Urinary bladder (tissue), 3 donors: ENCODE measurements at regions not wholly inside any gene's neighbourhood (a gene's known extent, or its start where the extent isn't known, plus 50 kb on each side); places are given as distances from the start of the nearest gene placed in this dataset.

Experiments
- DNase-seq: peaks from one replicate; pipeline ENCODE4 v3.0.0-alpha.2; 2015; ENCODE audit errors: extremely low spot score
- H3K27ac ChIP-seq: one replicate; pipeline ENCODE4 v1.5.1; 2013; ENCODE audit warnings: low read depth, mild to moderate bottlenecking, moderate library complexity
- H3K36me3 ChIP-seq: one replicate; pipeline ENCODE4 v1.6.1; 2013; ENCODE audit warnings: mild to moderate bottlenecking, moderate library complexity; ENCODE audit not compliant: insufficient read depth
- H3K4me1 ChIP-seq: one replicate; pipeline ENCODE4 v1.6.1; 2013; ENCODE audit warnings: mild to moderate bottlenecking, moderate library complexity; ENCODE audit not compliant: insufficient read depth
- H3K4me3 ChIP-seq: one replicate; pipeline ENCODE4 v1.5.1; 2013; ENCODE audit warnings: low read depth, low read length
- WGBS: extraction: QIAGEN DNeasy Blood & Tissue Kit; methylation state at CpG from one replicate; pipeline ENCODE4 v1.1.7; 2013; 5-methylcytosine and 5-hydroxymethylcytosine counted together
- donor health status: healthy with polysubstance abuse.
- donor health status: healthy.

- Histone ChIP-seq H3K4me3 (no peak overlapping the region), H3K27ac (no peak overlapping the region), H3K36me3 (no peaks in the 10 kb centered on the region), H3K4me1 (no peaks in the 10 kb centered on the region)
- 37% methylated on average over 1 of the region's 1 CpG for WGBS
- no peak for DNase-seq
Observed at GRCh38 chr2:16209799-16210198, 269.4 kb downstream of the MYCN start.

- Histone ChIP-seq H3K4me1 (no peaks in the 10 kb centered on the region), H3K27ac (no peak overlapping the region), H3K36me3 (no peaks in the 10 kb centered on the region), H3K4me3 (no peak overlapping the region)
- DNase-seq: no peak
- 78% methylated on average over 1 of the region's 1 CpG for WGBS
Observed at GRCh38 chr2:16208921-16209320, 268.6 kb downstream of the MYCN start.

- 86% methylated on average over 6 of the region's 6 CpGs for WGBS
- no peak overlapping the region for H3K4me3 ChIP-seq
- H3K4me1 ChIP-seq: no peaks in the 10 kb centered on the region
- H3K36me3 ChIP-seq: no peaks in the 10 kb centered on the region
- no peak for DNase-seq
- no peak overlapping the region for H3K27ac ChIP-seq
Observed at GRCh38 chr2:16208241-16208797, 268.0 kb downstream of the MYCN start.

- H3K4me3 ChIP-seq: no peak overlapping the region
- DNase-seq: no peak
- no peaks in the 10 kb centered on the region for H3K4me1 ChIP-seq
- 69% methylated on average over 2 of the region's 2 CpGs for WGBS
- no peak overlapping the region for H3K27ac ChIP-seq
- no peaks in the 10 kb centered on the region for H3K36me3 ChIP-seq
Observed at GRCh38 chr2:16207611-16208010, 267.3 kb downstream of the MYCN start.

- H3K4me1 ChIP-seq: no peaks in the 10 kb centered on the region
- no peak for DNase-seq
- H3K4me3 ChIP-seq: no peak overlapping the region
- no peaks in the 10 kb centered on the region for H3K36me3 ChIP-seq
- 86% methylated on average over 3 of the region's 3 CpGs for WGBS
- no peak overlapping the region for H3K27ac ChIP-seq
Observed at GRCh38 chr2:16207151-16207550, 266.8 kb downstream of the MYCN start.

GRCh38 chr2:16206191-16206944, 266.0 kb downstream of the MYCN start:
- Histone ChIP-seq H3K4me1 (no peaks in the 10 kb centered on the region), H3K27ac (no peak overlapping the region), H3K4me3 (no peak overlapping the region), H3K36me3 (no peaks in the 10 kb centered on the region)
- no peak for DNase-seq
- WGBS: 81% methylated on average over 4 of the region's 4 CpGs

- no peak overlapping the region for H3K27ac ChIP-seq
- no peak overlapping the region for H3K4me3 ChIP-seq
- no peak for DNase-seq
- no peaks in the 10 kb centered on the region for H3K36me3 ChIP-seq
- WGBS: 68% methylated on average over 2 of the region's 2 CpGs
- H3K4me1 ChIP-seq: no peaks in the 10 kb centered on the region
Observed at GRCh38 chr2:16205631-16206030, 265.3 kb downstream of the MYCN start.

- DNase-seq: no peak
- Histone ChIP-seq H3K27ac (no peak overlapping the region), H3K36me3 (no peaks in the 10 kb centered on the region), H3K4me1 (no peaks in the 10 kb centered on the region), H3K4me3 (no peak overlapping the region)
- WGBS: 83% methylated on average over 12 of the region's 12 CpGs
Observed at GRCh38 chr2:16204886-16205620, 264.7 kb downstream of the MYCN start.

- H3K36me3 ChIP-seq: no peaks in the 10 kb centered on the region
- no peak overlapping the region for H3K4me3 ChIP-seq
- WGBS: 95% methylated on average over 1 of the region's 1 CpG
- H3K4me1 ChIP-seq: no peaks in the 10 kb centered on the region
- DNase-seq: no peak
- no peak overlapping the region for H3K27ac ChIP-seq
Observed at GRCh38 chr2:16204251-16204650, 263.9 kb downstream of the MYCN start.

- H3K27ac ChIP-seq: no peak overlapping the region
- no peak overlapping the region for H3K4me3 ChIP-seq
- H3K4me1 ChIP-seq: no peaks in the 10 kb centered on the region
- no peaks in the 10 kb centered on the region for H3K36me3 ChIP-seq
- WGBS: 90% methylated on average over 8 of the region's 8 CpGs
- no peak for DNase-seq
Observed at GRCh38 chr2:16203691-16204090, 263.3 kb downstream of the MYCN start.

- 71% methylated on average over 2 of the region's 2 CpGs for WGBS
- Histone ChIP-seq H3K4me1 (no peaks in the 10 kb centered on the region), H3K27ac (no peak overlapping the region), H3K4me3 (no peak overlapping the region), H3K36me3 (no peaks in the 10 kb centered on the region)
- no peak for DNase-seq
Observed at GRCh38 chr2:16203069-16203468, 262.7 kb downstream of the MYCN start.

- no peak overlapping the region for H3K4me3 ChIP-seq
- no peak for DNase-seq
- no peak overlapping the region for H3K27ac ChIP-seq
- H3K4me1 ChIP-seq: no peaks in the 10 kb centered on the region
- no peaks in the 10 kb centered on the region for H3K36me3 ChIP-seq
- WGBS: 89% methylated on average over 8 of the region's 8 CpGs
Observed at GRCh38 chr2:16202266-16203020, 262.1 kb downstream of the MYCN start.

GRCh38 chr2:16201848-16202247, 261.5 kb downstream of the MYCN start:
- Histone ChIP-seq H3K36me3 (no peaks in the 10 kb centered on the region), H3K4me1 (no peaks in the 10 kb centered on the region), H3K4me3 (no peak overlapping the region), H3K27ac (no peak overlapping the region)
- WGBS: 87% methylated on average over 7 of the region's 7 CpGs
- no peak for DNase-seq
